ENCODE measurements at regions not wholly inside any gene's neighbourhood (a gene's known extent, or its start where the extent isn't known, plus 50 kb on each side); places are given as distances from the start of the nearest gene placed in this dataset.

DNA sequence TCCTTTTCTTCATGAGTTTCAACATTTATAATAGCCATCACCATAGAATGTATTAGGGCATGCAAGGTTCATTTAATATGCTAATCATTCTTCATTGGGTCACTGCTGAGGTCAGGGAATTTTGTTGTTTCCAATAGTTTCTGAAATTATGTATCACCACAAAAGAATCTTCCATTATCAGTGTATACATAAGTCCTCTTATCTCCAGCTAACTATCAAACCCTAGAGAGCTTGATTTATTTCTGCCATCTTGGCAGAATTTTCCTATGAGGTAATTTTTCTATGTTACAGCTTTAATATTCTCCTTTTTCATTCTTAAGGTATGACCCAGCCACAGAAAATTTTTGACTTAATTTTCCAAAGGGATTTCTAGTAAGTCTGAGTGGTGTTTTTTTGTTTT is 415.0 kb upstream of the SLITRK1 start:
- DNase-seq (ENCODE audit: low read depth) = no peak

DNA sequence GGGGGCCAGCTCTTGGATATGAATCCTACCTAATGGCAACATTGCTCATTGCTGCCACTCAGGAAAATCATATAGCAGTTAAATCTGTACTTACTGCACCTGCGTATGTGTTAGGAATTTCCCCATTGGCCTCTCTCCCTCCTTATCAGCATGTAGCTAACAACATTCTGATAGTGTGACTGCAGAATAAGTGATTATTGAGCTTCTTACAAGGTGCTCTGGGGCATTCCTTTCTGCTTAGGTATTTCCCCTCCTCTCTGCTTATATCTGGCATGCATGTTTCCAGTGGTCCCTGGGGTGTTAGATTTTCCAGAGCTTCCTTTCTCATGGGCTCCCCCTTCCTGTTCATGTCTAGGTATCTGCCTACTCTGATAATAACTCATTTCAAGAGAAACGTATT is 414.1 kb upstream of the SLITRK1 start:
- no peak for DNase-seq (ENCODE audit: low read depth)

DNA sequence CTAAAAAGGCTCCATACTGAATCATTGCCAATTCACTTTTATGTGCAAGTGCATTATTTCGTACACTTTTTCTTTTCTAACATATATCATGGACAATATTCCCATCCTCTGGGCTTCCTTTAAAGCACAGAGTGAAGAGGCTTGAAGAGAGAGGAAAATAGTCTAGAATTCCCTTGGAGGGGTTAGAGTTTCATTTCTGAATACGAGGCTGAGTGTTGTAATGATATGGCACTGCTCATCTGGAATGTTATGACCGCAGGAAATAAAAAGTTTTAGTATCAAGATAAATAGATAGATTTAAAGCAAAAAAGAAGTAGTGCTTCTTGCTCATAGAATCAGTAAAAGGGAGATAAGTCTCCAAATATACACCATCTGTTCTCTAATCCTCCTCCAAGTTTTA is 412.3 kb upstream of the SLITRK1 start:
- DNase-seq (ENCODE audit: low read depth) = no peak

DNA sequence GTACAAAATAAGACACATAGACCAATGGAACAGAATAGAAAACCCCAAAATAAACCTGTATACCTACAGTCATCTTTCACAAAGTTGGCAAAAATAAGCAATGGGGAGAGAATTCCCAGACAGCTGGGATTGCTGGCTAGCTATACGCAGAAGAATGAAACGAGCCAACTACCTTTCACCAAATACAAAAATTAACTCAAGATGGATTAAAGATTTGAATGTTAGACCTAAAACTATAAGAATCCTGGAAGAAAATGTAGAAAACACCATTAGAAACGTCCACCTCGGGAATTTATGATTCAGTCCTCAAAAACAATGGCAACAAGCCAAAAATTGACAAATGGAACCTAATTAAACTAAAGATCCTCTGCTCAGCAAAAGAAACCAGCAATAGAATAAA is 408.1 kb upstream of the SLITRK1 start:
- no peak for DNase-seq (ENCODE audit: low read depth)

DNA sequence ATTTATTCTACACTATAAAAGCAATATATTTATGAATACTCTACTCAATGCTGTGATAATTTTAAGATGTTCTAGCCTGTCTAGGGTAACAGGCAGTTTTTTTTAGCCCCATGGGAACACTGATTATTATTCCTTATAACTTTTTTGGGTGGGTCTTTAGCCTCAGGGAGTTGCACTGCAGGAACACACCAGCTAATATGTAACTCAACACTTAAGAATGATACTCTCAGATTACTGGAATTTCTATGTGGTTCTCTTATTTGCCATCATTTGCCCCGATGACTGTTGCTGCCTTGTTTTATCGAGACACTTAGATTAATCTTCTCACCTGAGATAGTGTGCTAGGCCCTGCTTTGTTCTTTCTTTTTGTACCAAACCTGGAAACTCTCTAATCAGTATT is 396.9 kb upstream of the SLITRK1 start:
- no peak for DNase-seq (ENCODE audit: low read depth)

DNA sequence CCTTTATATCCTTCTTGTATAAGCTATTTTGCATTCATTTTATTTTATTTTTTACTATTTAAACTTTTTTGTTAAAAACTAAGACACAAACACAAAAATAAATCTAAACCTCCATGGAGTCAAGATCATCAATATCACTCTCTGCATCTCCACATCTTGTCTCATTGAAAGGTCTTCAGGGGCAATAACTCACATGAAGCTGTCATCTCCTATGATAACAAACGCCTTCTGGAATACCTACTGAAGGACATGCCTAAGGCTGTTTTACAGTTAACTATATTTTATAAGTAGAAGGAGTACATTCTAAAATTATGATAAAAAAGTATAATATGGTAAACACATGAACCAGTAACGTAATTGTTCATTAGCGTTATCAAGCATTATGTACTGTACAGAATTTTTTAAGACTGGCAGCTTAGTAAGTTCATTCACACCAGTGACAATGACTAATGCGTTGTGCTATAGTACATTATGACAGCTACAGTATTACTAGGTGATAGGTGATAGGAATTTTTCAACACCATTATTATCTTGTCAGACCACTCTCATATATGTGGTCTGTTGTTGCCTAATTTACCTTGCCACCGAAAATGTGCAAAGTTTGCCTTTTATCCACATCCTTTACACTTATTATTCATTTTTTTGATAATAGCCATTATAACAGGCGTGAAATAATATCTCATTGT is 390.7 kb upstream of the SLITRK1 start:
- no peak for DNase-seq (ENCODE audit: low read depth)

DNA sequence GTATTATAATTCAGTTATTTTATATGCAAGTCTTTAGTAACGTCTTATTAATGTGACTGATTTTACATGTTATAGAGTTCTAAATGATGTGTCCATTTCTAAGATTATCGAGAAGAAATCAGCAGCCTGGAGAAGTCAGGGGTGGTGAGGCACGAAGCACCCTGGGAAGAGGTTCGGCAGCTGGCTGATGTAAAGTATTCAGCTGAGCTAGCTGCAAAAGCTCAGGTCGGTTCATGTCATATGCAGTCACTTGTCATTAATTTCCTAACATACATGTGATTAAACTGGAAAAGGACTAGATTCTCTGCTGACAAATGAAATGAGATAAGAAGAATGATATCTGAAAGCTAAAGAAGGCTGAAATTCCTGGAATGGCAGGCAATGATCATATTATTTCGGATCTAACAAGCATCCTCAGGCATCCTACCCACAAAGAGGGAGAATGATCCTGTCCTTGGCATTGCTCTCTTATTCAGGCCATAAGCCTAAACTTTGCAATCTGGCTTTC is 383.0 kb upstream of the SLITRK1 start:
- DNase-seq (ENCODE audit: low read depth) = no peak

DNA sequence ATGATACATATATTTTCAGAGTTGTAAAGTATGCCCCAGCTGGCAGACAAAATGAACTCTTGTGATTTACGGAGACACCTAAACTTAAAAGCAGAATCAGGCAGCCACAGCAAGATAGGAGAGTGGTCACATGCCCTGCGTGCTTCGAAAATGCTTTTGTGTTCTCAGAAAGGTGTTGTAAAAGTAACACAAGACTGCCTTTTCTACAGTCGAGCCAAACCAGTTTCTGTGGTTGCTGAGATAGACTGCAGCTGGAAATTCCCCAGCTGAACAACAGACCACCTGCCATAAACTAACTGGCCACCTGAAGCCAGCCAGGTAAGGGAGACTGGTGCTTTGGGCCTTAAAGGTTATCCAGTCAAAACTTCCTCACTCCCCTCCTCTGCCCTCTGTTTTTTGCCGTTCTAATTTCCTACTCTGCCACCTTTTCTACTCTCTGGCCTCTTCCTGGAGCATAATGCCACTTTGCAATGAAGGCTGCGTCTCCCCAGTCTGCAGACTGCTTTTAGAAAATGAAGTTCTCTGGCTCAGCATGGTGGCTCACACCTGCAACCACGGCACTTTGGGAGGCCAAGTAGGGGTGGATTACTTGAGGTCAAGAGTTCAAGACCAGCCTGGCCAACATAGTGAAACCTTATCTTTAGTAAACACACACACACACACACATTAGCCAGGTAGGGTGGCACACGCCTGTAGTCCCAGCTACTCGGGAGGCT is 381.2 kb upstream of the SLITRK1 start:
- no peak for DNase-seq (ENCODE audit: low read depth)

DNA sequence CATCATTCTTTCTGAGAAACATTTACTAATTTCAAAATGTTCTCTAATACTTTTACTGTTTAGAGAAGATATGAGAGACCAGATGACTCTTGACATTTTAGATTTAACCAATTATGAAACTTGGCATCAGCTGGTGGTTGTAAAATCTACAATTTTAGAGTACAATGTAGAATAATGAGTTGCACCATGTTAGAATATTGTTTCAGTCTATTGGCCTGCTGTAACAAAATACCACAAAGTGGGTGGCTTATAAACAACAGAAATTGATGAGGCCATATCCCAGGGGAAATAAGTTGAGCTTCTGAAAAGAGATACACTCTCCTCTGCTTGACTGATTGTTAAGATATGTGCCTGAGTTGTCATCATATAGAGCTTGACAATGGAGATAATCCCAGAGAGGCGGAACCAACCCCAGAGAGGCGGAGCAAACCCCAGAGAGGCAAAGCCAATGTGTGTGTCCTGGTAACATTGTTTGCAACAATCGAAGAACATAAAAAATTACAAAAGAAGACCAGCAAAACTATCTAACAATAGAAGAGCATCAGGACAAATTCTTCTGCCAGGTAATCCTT is 373.0 kb upstream of the SLITRK1 start:
- no peak for DNase-seq (ENCODE audit: low read depth)

DNA sequence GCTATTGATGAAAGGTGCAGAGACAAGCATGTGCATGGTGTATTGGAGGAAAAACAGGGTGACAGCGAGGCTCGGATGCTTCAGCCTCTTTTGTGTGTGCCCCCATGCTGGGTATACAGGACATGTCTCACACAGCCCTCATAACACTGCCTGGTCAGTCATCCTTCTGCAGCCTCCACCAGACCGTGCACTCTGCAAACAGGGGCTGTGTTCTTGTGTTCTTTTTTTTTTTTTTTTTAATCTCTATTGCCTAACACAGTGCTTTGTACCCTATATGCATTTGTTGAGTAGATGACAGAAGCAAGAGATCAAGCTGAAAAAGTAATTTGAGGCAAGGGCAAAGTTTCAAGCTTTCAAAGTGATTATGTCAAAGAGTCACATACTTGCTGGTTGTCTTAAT is 367.2 kb upstream of the SLITRK1 start:
- DNase-seq (ENCODE audit: low read depth) = no peak

DNA sequence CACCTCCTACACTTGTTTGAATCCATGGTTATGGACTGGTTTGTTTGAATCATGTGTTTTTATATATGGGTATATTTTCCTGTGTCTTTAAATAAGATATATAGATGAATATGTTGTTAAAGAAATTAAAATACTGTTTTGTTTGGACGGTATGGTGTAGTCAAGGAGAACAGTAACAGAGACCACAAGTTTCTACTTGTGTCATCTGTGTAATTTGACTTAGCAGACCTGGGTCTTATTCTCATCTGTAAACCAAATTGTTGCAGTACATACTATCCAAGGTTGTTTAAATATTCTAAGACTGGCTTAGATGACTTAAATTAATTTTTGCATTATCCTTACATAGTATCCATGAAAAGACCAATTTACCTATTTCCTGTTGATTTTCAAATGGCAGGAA is 361.1 kb upstream of the SLITRK1 start:
- DNase-seq (ENCODE audit: low read depth) = no peak

DNA sequence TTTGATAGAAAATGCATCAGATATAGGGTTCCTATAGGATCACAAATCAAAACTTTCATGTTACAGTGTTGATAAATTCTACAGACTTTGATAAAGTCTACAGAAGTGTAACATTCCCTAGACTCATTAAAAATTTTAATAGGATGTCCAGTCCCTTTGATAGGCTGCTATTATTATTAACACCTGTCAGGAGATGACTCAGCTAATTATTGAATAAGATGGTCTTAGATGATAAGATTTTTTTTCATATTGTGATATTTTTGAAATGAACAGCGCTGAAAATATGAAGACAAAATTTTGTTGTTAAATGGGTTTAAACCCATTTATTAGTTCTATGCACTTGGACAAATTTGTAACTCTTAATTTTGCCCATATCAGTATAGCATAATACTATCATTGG is 356.8 kb upstream of the SLITRK1 start:
- no peak for DNase-seq (ENCODE audit: low read depth)

DNA sequence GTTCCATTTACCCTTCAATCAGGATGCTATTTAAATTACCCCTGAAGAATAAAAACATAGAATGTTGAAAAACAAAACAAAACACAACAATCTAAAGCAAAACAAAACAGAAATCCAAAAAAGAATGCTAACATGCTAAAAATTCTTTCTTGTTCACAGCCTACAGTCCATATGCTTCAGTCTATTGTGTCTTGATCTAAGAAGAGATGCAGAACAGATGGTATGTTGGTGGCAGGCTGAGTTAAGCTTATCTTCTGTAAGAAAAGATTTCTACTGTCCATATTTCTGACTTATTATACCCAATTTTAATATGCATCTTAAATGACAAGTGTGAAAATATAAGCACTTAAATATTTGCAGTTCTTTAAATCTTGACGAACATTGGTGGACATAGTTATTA is 356.1 kb upstream of the SLITRK1 start:
- DNase-seq (ENCODE audit: low read depth) = no peak

DNA sequence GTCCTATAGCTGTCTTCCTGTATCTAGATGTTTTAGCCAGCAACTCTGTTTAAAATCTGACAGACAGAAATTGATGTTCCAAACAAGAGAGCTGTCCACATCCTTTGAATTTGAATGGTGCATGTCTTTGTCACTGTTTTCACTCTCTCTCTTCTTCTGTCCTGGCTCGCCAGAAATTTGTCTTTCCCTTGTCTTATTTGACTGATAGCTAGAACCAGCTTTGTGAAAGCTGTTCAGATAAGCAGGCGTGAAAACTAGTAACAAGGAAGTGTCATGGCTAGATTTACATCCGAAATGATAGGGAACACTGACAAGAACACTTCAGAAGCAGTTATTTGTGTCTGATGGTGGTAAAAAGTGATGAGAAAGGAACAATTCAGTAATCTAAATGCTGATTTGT is 354.9 kb upstream of the SLITRK1 start:
- DNase-seq (ENCODE audit: low read depth) = no peak

DNA sequence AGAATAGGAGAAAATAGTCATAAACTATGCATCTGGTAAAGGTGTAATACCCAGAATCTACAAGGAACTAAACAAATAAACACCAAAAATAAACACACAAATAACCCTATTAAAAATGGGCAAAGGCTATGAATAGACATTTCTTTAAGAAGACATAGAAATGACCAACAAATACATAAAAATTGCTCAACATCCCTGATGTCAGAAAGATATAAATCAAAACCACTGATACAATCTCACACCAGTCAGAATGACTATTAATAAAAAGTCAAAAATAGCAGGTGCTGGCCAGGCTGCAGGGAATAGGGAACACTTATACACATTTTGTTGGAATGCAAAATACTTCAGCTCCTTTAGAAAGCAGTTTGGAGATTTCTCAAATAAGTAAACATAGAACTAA is 352.1 kb upstream of the SLITRK1 start:
- no peak for DNase-seq (ENCODE audit: low read depth)

DNA sequence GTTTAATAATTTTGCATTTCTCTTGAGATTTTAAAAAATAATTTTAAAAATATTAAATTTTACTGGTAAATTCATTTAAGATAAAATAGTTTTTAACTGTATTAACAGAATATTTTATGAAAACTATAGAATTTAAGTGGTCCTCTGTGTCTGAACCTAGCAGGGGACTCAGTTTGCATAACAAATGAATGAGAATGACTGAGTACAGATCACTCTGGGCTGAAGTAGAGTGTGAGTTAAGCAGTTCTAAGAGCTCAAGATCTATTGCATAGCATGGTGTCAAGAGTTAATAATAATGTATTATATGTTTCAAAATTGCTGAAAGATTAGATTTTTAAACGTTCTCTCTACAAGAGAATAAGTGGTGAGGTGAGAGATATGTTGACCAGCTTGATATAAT is 348.3 kb upstream of the SLITRK1 start:
- DNase-seq (ENCODE audit: low read depth) = no peak

DNA sequence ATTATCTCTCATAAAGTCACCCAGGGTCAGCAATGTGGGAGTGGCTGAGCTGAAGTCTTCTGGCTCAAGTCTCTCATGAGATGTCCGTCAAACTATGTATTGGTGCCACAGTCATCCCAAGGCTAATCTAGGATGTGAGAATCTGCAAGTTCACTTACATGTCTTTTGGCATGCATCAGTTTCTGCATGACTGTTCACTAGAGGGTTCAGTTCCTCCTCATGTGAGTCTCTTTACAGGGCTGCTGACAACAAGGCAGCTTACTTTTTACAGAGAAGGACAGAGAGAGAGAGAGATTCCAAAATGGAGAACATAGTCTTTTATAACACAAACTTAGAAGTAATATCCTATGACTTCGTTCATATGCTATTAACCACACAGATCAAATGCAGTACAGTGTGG is 328.8 kb upstream of the SLITRK1 start:
- no peak for DNase-seq (ENCODE audit: low read depth)

DNA sequence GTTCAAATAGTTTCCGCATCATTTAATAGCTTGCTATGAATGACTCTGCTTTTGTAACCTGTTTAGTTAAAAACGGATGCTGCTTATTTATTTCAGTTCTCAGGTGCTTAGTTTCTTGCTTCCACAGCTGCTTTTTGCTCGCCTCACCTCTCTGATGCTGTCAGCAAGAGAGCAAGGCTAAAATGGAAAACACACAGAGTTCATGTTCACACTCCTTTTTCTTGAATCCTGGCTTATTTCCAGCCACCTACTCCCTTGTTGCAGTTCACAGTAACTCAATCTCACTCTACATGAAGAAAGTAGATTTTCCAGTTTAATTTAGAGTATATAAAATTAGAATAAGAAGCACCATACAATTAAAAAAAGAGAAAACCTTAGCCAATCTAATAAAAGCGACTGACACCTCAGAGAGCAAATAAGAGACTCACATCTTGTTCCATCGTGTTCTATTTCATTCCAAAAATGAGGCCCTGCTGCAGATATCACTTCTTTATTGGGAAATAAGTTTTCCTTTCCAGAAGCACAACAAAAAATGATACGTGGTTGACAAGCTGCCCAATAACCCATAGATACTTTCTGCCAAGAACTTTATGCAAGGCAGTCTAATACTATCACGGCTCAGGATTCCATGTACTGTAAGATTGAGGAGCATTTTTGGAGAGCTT is 326.1 kb upstream of the SLITRK1 start:
- no peak for DNase-seq (ENCODE audit: low read depth)

DNA sequence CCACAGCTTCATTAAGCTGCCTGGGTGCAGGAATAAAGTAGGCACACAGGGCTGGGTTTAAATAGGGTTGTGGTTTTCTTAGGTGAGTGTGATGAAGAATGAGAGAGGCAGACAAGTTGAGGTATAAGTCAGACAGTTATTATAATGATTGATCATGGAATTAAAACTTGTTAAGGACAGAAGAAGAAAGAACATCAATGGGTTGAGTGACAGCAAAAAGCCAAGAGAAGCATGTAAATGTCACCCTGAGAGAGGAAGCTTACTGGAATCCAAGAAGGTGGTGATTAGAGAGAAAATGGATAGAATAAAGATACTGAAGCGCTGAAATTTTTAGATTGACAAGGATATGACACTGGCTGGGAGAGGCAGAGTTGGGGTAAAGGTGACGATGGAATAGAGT is 325.2 kb upstream of the SLITRK1 start:
- DNase-seq (ENCODE audit: low read depth) = no peak

DNA sequence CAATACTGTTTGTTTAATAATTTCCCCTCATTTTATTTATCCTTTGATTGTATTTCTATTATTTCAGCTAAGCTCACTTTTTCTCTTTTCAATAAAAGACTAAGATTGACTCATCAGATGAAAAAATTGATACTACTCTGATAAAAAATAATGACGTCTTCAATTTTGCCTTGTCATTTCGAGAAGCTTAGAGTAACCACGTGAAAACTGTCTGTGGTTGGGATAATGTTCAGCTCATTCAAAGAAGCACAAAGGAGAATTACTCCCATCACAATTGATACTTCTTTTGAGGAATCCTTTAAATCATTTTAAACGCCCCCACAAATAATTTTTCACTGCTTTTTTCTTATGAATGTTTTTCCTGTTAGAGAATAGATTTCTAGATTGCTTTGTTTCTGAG is 318.7 kb upstream of the SLITRK1 start:
- DNase-seq (ENCODE audit: low read depth) = no peak

DNA sequence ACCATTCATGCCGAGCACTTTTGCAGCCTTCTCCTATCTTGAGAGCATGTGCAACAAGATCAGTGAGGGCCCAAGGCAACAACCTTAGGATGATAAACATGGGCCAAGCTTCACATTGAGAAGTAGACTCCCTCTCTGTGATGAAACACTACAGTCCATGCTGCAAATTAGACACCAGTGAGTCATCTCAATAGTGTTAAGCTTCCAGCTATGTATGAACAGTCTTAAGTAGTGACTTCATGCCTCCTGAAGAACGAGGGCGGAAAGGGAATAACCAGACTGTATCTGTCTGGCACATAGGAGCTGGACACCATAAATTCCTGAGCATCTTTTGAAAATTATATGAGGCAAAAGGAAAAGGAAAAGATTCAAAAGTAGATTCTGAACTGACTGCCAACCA is 309.9 kb upstream of the SLITRK1 start:
- DNase-seq (ENCODE audit: low read depth) = no peak

DNA sequence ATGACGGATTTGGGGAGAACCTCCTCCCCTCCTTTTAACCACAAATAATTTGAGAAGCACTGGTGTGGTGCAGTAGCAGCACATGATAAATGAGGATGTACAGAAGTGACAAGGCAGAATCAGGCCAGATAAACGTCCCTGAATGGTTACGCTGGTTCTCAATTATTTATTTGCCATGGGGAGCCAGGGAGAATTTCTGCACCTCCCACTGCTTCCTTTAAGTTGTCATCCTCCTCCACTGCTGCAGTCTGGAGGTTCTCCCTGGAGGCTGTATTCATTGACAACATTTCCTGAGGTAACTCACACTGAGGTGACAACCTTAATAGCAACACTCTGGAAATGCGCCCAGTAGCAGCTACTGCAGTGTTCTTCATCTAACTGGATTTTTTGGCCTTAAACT is 308.9 kb upstream of the SLITRK1 start:
- no peak for DNase-seq (ENCODE audit: low read depth)

DNA sequence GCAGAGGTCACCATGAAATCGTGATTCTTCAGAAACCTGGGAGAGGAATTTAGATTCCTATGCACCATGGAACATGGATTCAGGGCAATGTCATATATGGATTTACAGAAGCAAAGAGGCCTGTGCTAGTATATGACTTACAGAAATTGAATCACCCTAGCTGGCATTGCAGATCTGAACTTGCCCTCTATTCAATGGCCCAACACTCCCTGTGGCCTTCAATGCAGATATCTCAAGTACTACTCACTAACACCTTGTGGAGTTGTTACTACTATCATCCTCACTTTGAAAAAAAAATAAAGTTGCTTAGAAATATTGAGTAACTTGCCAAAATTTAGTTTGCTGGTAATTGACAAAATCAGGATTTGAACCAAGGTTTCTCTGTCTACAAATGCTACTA is 305.4 kb upstream of the SLITRK1 start:
- no peak for DNase-seq (ENCODE audit: low read depth)
